GM13977 (cell line): ENCODE measurements at regions not wholly inside any gene's neighbourhood (a gene's known extent, or its start where the extent isn't known, plus 50 kb on each side); places are given as distances from the start of the nearest gene placed in this dataset.
"Not testable (repeated sequence)": the region's sequence is repeated elsewhere in the genome, so short reads cannot be mapped to it uniquely, and the experiment has no call there.

Experiments
- DNase-seq: peaks from one replicate; pipeline ENCODE4 v3.0.0; 2012; ENCODE audit warnings: low spot score
- in situ Hi-C: fragments of 300-500 bp; cut with MboI; formaldehyde crosslinking; loops from one replicate; pipeline ENCODE4 v1.12.0; 2022; ENCODE audit warnings: low sequenced_read_pairs, low pct_unique_long_range_greater_than_20kb, mixed read lengths, inconsistent platforms; ENCODE audit not compliant: unreplicated experiment
- TF ChIP-seq, protein P1 (sequence below): IDR thresholded peaks from 2 replicates; pipeline ENCODE4 v1.5.1; 2012; ENCODE audit warnings: mild to moderate bottlenecking, control low read depth; ENCODE audit not compliant: insufficient read depth; ENCODE audit errors: extremely low read depth, missing control alignments

DNA sequence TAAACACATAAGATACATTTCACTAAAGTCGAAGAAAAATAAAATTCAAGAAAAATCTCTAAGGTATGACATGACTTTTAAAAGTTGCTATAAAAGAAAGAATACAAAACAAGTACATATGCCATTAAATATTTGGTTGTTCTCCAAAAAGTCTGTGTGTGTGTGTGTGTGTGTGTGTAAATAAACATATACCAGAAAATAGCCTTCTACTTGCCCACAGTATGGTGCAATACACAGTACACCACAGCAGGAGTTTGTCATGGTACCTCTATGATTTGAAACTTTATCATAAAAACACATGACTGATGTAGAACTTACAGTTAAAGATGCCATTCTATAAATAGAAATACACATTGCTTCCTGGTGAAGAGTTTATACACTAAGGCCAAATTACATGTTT is 692.7 kb upstream of the MGAT4C start:
- DNase-seq = no peak
- TF ChIP-seq, protein P1, sequence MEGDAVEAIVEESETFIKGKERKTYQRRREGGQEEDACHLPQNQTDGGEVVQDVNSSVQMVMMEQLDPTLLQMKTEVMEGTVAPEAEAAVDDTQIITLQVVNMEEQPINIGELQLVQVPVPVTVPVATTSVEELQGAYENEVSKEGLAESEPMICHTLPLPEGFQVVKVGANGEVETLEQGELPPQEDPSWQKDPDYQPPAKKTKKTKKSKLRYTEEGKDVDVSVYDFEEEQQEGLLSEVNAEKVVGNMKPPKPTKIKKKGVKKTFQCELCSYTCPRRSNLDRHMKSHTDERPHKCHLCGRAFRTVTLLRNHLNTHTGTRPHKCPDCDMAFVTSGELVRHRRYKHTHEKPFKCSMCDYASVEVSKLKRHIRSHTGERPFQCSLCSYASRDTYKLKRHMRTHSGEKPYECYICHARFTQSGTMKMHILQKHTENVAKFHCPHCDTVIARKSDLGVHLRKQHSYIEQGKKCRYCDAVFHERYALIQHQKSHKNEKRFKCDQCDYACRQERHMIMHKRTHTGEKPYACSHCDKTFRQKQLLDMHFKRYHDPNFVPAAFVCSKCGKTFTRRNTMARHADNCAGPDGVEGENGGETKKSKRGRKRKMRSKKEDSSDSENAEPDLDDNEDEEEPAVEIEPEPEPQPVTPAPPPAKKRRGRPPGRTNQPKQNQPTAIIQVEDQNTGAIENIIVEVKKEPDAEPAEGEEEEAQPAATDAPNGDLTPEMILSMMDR = no peak

DNA sequence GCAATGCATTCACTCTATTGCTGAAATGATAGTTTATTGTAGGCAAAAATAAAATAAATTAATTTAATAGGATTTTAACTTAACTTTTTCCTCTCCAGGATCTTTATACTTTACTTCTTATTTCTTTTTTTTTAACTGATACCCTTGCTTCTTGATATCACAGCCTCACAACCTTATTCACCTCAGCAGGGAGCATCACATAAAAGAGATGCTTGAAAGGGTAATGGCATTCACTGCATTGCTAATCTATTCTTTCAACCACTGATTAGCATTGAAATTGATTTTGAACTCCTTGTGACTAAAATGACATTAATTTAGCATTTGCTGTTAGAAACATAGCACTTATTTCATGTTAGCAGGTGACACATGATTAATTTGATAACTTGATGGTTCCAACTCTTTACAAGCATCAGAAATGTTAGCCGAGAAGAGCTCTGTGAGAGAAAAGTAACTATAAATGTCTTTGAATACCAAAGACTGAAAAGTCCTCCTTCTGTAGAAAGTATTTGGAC is 689.5 kb upstream of the MGAT4C start:
- TF ChIP-seq, protein P1 = no peak
- no peak for DNase-seq
- in situ Hi-C loops = no loop called here

More for the DNA sequence above, 692.7 kb upstream of the MGAT4C start:
- in situ Hi-C loops = no loop called here

- in situ Hi-C loops, DNase-seq: not testable (repeated sequence)
Observed at GRCh38 chr12:86944197-86944819, 688.1 kb upstream of the MGAT4C start.

DNA sequence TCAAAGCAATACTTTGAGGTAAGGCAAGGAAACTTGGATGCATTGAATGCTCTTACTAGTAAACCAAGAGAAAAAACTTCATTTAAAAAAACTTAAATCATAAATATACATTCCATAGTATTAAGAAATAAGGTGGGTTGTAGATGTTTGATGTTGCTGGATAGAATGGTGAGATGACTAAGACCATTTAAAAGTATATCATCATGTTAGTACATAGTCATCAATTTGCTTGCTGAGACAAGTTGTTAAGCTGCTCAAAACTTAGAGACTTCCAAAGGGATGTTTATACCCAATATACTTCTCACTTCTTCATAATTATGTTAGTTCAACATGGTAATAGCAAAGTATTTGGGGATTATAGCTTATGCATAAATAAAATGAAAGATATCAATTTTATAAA is 675.5 kb upstream of the MGAT4C start:
- TF ChIP-seq, protein P1 = no peak
- DNase-seq = no peak
- in situ Hi-C loops = no loop called here

GRCh38 chr12:86929962-86930361 is 673.8 kb upstream of the MGAT4C start:
- no peak for DNase-seq
- in situ Hi-C loops = no loop called here

GRCh38 chr12:86917121-86917520 is 660.9 kb upstream of the MGAT4C start:
- no peak for DNase-seq
- TF ChIP-seq, protein P1 = no peak
- in situ Hi-C loops = no loop called here

More at GRCh38 chr12:86929962-86930361, 673.8 kb upstream of the MGAT4C start:
- TF ChIP-seq, protein P1 = no peak

DNA sequence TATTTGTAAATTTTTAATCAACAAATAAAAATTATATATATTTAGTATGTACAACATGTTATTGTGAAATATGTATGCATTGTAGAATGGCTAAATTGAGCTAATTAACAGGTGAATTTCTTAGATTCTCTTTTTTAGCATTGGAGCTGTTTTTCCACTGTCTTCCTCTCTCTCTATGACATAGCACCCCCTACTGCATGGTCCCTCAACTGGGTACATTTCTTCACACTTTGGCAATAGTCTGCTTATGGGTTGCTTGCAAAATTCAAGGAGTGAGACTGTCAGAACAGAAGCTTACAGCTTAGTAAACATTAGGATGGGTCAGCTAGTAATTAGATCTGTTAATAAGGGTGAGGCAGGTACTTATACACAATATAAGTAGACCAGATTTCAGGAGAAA is 658.5 kb upstream of the MGAT4C start:
- in situ Hi-C loops = no loop called here
- peak; percentile 29 for DNase-seq

More for the DNA sequence above, 658.5 kb upstream of the MGAT4C start:
- TF ChIP-seq, protein P1 = peak; percentile 52
